ENCODE measurements at regions not wholly inside any gene's neighbourhood (a gene's known extent, or its start where the extent isn't known, plus 50 kb on each side); places are given as distances from the start of the nearest gene placed in this dataset.

DNA sequence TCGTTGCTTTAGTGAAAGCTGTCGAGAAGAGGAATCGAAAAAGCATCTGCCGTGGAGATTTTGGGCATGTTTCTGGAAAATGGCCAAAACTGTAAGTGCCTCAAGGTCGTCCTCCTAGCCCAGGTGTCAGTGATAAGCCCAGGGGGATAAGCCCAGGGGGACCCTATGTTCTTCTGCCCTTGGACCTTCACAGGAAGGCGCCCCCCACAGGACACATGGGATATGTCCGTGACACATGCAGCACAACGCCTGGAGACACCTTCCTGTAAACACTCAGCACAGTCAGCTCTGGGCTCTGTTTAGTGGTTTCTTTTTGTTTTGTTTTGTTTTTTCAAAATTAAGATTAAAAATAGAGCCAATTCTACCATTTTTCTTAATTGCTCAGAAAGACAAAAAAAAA lies 272.7 kb downstream of the KLF6 start:
- TF ChIP-seq GATA3 (IDR thresholded peaks at IDR 0.05; ENCODE audit: low read depth, low read length) (no peak), GATA2 (IDR thresholded peaks at IDR 0.05; ENCODE audit: low read depth, low read length) (no peak)

Measured in SH-SY5Y (cell line).